Fibroblast of lung (primary cell): ENCODE measurements at regions not wholly inside any gene's neighbourhood (a gene's known extent, or its start where the extent isn't known, plus 50 kb on each side); places are given as distances from the start of the nearest gene placed in this dataset.

Experiments used
- EZH2 ChIP-seq: IDR thresholded peaks from 2 replicates; pipeline ENCODE4 v1.5.1; 2012; ENCODE audit warnings: low read length, control low read depth, mild to moderate bottlenecking; ENCODE audit errors: missing control alignments
- TF ChIP-seq, protein P1 (sequence below), 2 donors: IDR thresholded peaks in 1 of 2; conservative IDR thresholded peaks in 1 of 2; 1 replicate in 1 of 2; 2 replicates in 1 of 2; pipeline ENCODE4 v1.5.1; 2011 to 2012; ENCODE audit warnings: low read length in 2 of 2, control low read depth in 1 of 2, inconsistent platforms in 1 of 2, low read depth in 1 of 2, mild to moderate bottlenecking in 1 of 2

DNA sequence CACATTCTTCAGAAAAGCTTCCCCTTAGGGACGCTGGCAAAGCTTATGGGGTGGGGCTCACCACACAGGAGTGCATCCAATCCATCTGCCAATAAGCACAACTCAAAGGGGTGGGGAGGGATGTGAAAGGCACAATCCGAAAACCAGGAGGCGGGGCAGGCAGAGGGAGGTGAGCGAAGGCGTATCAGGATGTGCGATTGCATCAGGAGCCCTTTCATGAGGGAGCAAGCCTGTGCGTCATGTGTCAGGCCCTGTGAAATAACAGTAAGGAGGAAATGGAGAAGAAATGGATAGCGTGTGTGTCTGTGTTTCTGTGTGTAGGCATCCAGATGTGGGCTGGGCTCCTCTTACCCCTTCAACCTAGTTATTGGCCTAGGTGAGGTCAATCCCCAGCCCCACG lies 382.4 kb upstream of the CDH4 start:
- TF ChIP-seq, protein P1, sequence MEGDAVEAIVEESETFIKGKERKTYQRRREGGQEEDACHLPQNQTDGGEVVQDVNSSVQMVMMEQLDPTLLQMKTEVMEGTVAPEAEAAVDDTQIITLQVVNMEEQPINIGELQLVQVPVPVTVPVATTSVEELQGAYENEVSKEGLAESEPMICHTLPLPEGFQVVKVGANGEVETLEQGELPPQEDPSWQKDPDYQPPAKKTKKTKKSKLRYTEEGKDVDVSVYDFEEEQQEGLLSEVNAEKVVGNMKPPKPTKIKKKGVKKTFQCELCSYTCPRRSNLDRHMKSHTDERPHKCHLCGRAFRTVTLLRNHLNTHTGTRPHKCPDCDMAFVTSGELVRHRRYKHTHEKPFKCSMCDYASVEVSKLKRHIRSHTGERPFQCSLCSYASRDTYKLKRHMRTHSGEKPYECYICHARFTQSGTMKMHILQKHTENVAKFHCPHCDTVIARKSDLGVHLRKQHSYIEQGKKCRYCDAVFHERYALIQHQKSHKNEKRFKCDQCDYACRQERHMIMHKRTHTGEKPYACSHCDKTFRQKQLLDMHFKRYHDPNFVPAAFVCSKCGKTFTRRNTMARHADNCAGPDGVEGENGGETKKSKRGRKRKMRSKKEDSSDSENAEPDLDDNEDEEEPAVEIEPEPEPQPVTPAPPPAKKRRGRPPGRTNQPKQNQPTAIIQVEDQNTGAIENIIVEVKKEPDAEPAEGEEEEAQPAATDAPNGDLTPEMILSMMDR (conservative IDR thresholded peaks at IDR 0.05 in 1 of 2, IDR thresholded peaks at IDR 0.05 in 1 of 2; ENCODE audit: low read depth in 1 of 2, low read length in 2 of 2): no peak
- no peak for TF ChIP-seq EZH2
